ENCODE measurements at regions not wholly inside any gene's neighbourhood (a gene's known extent, or its start where the extent isn't known, plus 50 kb on each side); places are given as distances from the start of the nearest gene placed in this dataset.

- DNase-seq (ENCODE audit: low spot score) (no peak), ATAC-seq (no peak)
- no peak overlapping the region for H3K27ac Mint-ChIP-seq
- ChIA-PET POLR2A (no interaction called here), CTCF (no interaction called here)
- H3K9me3 Mint-ChIP-seq, result no peaks in the 10 kb centered on the region
- TF ChIP-seq ETV6 (CRISPR knock-in tag; IDR thresholded peaks at IDR 0.05), result no peak
- no peak for TF ChIP-seq ATF1 (CRISPR knock-in tag; IDR thresholded peaks at IDR 0.05)
- no peak for TF ChIP-seq FOXK1 (CRISPR knock-in tag; IDR thresholded peaks at IDR 0.05)
- TF ChIP-seq GABPB1 (CRISPR knock-in tag; IDR thresholded peaks at IDR 0.05), result no peak
- TF ChIP-seq TEAD4 (CRISPR knock-in tag; IDR thresholded peaks at IDR 0.05), result no peak
- no peak for TF ChIP-seq NR1H2 (CRISPR knock-in tag; IDR thresholded peaks at IDR 0.05)
- TF ChIP-seq ZNF138 (CRISPR knock-in tag; conservative IDR thresholded peaks at IDR 0.05), result no peak
- no peak for TF ChIP-seq ZNF423 (CRISPR knock-in tag; IDR thresholded peaks at IDR 0.05)
- TF ChIP-seq, protein P1, sequence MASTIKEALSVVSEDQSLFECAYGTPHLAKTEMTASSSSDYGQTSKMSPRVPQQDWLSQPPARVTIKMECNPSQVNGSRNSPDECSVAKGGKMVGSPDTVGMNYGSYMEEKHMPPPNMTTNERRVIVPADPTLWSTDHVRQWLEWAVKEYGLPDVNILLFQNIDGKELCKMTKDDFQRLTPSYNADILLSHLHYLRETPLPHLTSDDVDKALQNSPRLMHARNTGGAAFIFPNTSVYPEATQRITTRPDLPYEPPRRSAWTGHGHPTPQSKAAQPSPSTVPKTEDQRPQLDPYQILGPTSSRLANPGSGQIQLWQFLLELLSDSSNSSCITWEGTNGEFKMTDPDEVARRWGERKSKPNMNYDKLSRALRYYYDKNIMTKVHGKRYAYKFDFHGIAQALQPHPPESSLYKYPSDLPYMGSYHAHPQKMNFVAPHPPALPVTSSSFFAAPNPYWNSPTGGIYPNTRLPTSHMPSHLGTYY (CRISPR knock-in tag; IDR thresholded peaks at IDR 0.05), result no peak
- TF ChIP-seq HMGA2 (CRISPR knock-in tag; IDR thresholded peaks at IDR 0.05), result no peak
- TF ChIP-seq AR (CRISPR knock-in tag; IDR thresholded peaks at IDR 0.05), result no peak
- TF ChIP-seq RELA (CRISPR knock-in tag; IDR thresholded peaks at IDR 0.05; ENCODE audit: borderline replicate concordance), result no peak
- no peak for TF ChIP-seq E2F1 (CRISPR knock-in tag; IDR thresholded peaks at IDR 0.05)
- TF ChIP-seq KAT7 (CRISPR knock-in tag; IDR thresholded peaks at IDR 0.05; ENCODE audit: borderline replicate concordance), result no peak
- TF ChIP-seq ATF6 (CRISPR knock-in tag; IDR thresholded peaks at IDR 0.05), result no peak
- no peak for TF ChIP-seq MXD4 (CRISPR knock-in tag; IDR thresholded peaks at IDR 0.05; ENCODE audit: borderline replicate concordance)
- H3K4me1 Mint-ChIP-seq, result no peaks in the 10 kb centered on the region
- H3K4me3 Mint-ChIP-seq, result no peak overlapping the region
- no peaks in the 10 kb centered on the region for H3K36me3 Mint-ChIP-seq
- no peaks in the 10 kb centered on the region for H3K27me3 Mint-ChIP-seq (ENCODE audit: low read depth)
Measured at GRCh38 chr1:239879321-239880170, 212.1 kb upstream of the FMN2 start.

DNA sequence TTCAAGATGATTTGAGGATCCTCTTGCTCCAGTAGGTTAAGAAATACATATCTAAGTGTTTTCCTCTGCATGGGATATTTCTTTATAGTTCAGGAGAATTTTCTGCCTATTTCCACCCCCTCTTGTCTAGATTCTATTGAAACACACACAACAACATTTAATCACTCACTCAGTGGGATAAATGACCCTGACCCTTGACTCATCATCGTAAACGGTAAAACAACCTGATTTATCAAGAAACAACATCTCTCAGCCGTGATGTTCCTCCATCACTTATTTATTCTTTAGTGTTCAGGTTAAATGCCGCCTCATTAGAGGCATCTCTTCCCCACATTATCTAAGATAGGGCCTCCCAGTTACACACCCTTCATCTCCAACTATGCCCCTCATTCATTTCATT, 208.7 kb upstream of the FMN2 start:
- DNase-seq (ENCODE audit: low spot score) (no peak), ATAC-seq (no peak)
- Mint-ChIP-seq H3K4me3 (no peak overlapping the region), H3K4me1 (peaks cover 14% of the 10 kb centered on the region), H3K9me3 (peaks cover 2% of the 10 kb centered on the region), H3K27me3 (ENCODE audit: low read depth) (no peaks in the 10 kb centered on the region), H3K36me3 (no peaks in the 10 kb centered on the region), H3K27ac (no peak overlapping the region)
- ChIA-PET CTCF (no interaction called here), POLR2A (no interaction called here)
- TF ChIP-seq, protein P2, sequence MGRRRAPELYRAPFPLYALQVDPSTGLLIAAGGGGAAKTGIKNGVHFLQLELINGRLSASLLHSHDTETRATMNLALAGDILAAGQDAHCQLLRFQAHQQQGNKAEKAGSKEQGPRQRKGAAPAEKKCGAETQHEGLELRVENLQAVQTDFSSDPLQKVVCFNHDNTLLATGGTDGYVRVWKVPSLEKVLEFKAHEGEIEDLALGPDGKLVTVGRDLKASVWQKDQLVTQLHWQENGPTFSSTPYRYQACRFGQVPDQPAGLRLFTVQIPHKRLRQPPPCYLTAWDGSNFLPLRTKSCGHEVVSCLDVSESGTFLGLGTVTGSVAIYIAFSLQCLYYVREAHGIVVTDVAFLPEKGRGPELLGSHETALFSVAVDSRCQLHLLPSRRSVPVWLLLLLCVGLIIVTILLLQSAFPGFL (CRISPR knock-in tag; IDR thresholded peaks at IDR 0.05; ENCODE audit: borderline replicate concordance), result no peak
- no peak for TF ChIP-seq AFF4 (CRISPR knock-in tag; IDR thresholded peaks at IDR 0.05; ENCODE audit: borderline replicate concordance)

Data from WTC11 (cell line).